ENCODE measurements at regions not wholly inside any gene's neighbourhood (a gene's known extent, or its start where the extent isn't known, plus 50 kb on each side); places are given as distances from the start of the nearest gene placed in this dataset.

DNA sequence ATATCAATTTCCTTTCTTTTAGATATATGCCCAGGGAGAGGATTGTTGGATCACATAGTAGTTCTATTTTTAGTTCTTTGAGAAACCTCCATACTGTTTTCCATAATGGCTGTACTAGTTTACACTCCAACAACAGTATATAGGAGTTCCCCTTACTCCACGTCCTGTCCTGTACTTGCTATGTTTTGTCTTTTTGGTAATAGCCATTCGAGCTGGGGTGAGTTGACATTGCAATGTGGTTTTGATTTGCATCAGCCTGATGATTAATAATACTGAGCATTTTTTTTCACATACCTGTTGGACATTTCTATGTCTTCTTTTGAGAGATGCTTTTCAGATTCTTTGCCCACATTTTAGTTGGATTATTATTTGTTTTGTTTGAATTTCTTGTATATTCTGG lies 445.9 kb downstream of the NTRK2 start:
- Histone ChIP-seq H3K9me3 (no peaks in the 10 kb centered on the region), H3K27me3 (replicated peaks; ENCODE audit: insufficient read depth) (no peaks in the 10 kb centered on the region), H3K36me3 (no peaks in the 10 kb centered on the region), H3K4me3 (no peak overlapping the region), H3K4me1 (ENCODE audit: control insufficient read depth in 1 of 2, low read depth in 2 of 2) (no peaks in the 10 kb centered on the region), H3K27ac (no peak overlapping the region)
- TF ChIP-seq, protein P1, sequence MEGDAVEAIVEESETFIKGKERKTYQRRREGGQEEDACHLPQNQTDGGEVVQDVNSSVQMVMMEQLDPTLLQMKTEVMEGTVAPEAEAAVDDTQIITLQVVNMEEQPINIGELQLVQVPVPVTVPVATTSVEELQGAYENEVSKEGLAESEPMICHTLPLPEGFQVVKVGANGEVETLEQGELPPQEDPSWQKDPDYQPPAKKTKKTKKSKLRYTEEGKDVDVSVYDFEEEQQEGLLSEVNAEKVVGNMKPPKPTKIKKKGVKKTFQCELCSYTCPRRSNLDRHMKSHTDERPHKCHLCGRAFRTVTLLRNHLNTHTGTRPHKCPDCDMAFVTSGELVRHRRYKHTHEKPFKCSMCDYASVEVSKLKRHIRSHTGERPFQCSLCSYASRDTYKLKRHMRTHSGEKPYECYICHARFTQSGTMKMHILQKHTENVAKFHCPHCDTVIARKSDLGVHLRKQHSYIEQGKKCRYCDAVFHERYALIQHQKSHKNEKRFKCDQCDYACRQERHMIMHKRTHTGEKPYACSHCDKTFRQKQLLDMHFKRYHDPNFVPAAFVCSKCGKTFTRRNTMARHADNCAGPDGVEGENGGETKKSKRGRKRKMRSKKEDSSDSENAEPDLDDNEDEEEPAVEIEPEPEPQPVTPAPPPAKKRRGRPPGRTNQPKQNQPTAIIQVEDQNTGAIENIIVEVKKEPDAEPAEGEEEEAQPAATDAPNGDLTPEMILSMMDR (IDR thresholded peaks at IDR 0.05): no peak
- ATAC-seq (ENCODE audit: insufficient number of reproducible peaks, low FRiP score, low read depth) (no peak), DNase-seq (ENCODE audit: low spot score) (no peak)

DNA sequence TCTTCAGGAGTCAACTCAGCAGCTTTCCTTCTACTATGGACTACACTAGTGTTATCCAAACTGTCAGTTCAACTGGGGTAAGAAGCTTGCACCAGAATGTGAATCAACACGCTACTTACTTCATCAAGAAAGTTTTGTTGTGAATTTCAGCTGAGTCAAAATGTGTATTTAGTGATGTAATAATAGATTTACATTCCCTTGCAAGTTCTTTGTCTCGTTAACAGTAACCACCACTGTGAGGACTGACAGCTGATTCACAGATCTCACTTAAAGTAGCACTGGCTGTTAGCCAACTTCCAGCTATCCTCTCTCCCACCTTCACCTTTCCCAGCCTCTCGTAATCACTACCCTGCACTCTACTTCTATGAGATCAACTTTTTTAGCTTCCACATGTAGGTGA lies 445.3 kb downstream of the NTRK2 start:
- TF ChIP-seq, protein P1 (IDR thresholded peaks at IDR 0.05): no peak
- no peaks in the 10 kb centered on the region for H3K27me3 ChIP-seq (replicated peaks; ENCODE audit: insufficient read depth)
- no peak for ATAC-seq (ENCODE audit: insufficient number of reproducible peaks, low FRiP score, low read depth)

DNA sequence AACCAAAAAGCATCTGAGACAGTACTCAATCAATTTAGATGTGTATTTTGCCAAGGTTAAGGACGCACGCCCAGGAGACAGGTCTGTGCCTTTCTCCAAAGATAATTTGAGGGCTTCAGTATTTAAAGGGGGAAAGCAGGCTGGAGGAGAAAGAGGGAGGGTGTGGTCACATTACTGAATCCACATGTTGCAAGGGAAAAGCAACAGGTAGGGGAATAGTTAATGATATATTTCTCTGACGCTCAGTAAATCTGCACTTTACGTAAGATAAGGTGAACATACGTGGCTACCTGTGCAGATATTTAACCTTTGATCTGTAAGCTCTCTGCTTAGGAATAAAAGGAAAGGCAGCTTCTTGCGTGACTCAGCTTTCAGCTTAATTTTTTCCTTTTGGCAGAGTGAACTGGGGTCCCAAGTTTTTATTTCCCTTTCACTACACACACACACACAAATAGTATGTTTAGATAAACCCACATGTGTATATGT lies 443.4 kb downstream of the NTRK2 start:
- Histone ChIP-seq H3K36me3 (no peaks in the 10 kb centered on the region), H3K4me1 (ENCODE audit: control insufficient read depth in 1 of 2, low read depth in 2 of 2) (no peaks in the 10 kb centered on the region), H3K27ac (no peak overlapping the region), H3K4me3 (no peak overlapping the region), H3K9me3 (no peaks in the 10 kb centered on the region), H3K27me3 (replicated peaks; ENCODE audit: insufficient read depth) (no peaks in the 10 kb centered on the region)
- DNase-seq (ENCODE audit: low spot score): no peak
- TF ChIP-seq, protein P1 (IDR thresholded peaks at IDR 0.05): no peak
- ATAC-seq (ENCODE audit: insufficient number of reproducible peaks, low FRiP score, low read depth): no peak

More for the DNA sequence above, 445.3 kb downstream of the NTRK2 start:
- H3K9me3 ChIP-seq: no peaks in the 10 kb centered on the region
- H3K4me1 ChIP-seq (ENCODE audit: control insufficient read depth in 1 of 2, low read depth in 2 of 2): no peaks in the 10 kb centered on the region
- DNase-seq (ENCODE audit: low spot score): no peak
- H3K4me3 ChIP-seq: no peak overlapping the region
- H3K36me3 ChIP-seq: no peaks in the 10 kb centered on the region
- H3K27ac ChIP-seq: no peak overlapping the region

DNA sequence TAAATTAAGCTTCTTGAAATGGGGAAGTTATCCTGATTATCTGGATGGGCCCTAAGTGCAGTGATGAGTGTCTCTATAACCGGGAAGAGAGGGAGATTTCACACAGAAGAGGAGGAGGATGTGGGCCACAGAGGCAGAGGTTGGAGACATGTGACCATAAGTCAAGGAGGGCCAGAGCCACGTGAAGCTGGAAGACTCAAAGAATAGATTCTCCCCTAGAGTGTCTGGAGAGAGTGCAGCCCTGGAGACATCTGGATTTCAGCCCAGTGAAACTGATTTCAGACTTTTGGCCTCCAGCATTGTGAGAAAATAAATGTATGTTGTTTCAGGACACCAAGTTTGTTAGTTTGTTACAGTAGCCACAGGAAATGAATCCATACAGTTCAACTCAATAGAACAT lies 442.9 kb downstream of the NTRK2 start:
- no peak for DNase-seq (ENCODE audit: low spot score)
- H3K4me3 ChIP-seq: no peak overlapping the region
- no peaks in the 10 kb centered on the region for H3K9me3 ChIP-seq
- ATAC-seq (ENCODE audit: insufficient number of reproducible peaks, low FRiP score, low read depth): no peak
- TF ChIP-seq, protein P1 (IDR thresholded peaks at IDR 0.05): no peak
- no peaks in the 10 kb centered on the region for H3K36me3 ChIP-seq
- no peaks in the 10 kb centered on the region for H3K4me1 ChIP-seq (ENCODE audit: control insufficient read depth in 1 of 2, low read depth in 2 of 2)
- no peaks in the 10 kb centered on the region for H3K27me3 ChIP-seq (replicated peaks; ENCODE audit: insufficient read depth)
- no peak overlapping the region for H3K27ac ChIP-seq

DNA sequence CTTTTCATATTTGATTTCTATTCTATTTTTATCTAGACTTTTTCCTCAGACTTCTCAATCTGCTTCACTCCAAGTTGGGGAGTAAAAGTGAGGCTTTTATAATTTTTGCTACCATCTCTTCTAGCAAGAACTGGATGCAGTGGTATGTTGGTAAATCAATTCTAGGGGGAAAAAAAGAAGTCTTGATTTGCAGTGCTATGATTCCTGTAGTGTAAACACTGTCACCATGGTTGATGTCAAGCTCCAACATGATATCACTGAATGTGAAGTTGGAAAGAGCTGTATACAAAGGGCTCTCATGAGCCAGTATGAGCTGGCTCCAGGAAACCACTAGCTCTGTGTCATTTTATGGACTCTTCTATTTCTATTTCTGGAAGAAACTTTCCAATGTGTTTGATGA lies 439.2 kb downstream of the NTRK2 start:
- Histone ChIP-seq H3K27ac (no peak overlapping the region), H3K4me3 (no peak overlapping the region), H3K9me3 (no peaks in the 10 kb centered on the region), H3K4me1 (ENCODE audit: control insufficient read depth in 1 of 2, low read depth in 2 of 2) (no peaks in the 10 kb centered on the region), H3K36me3 (no peaks in the 10 kb centered on the region), H3K27me3 (replicated peaks; ENCODE audit: insufficient read depth) (no peaks in the 10 kb centered on the region)
- TF ChIP-seq, protein P1 (IDR thresholded peaks at IDR 0.05): no peak
- ATAC-seq (ENCODE audit: insufficient number of reproducible peaks, low FRiP score, low read depth): no peak
- DNase-seq (ENCODE audit: low spot score): no peak
